HG03565 (cell line): ENCODE measurements at regions not wholly inside any gene's neighbourhood (a gene's known extent, or its start where the extent isn't known, plus 50 kb on each side); places are given as distances from the start of the nearest gene placed in this dataset.
"Not testable (repeated sequence)": the region's sequence is repeated elsewhere in the genome, so short reads cannot be mapped to it uniquely, and the experiment has no call there.

ENCODE experiments used
- ATAC-seq: cut with Tn5 transposase; IDR thresholded peaks from one replicate; pipeline ENCODE4 v1.9.1; 2021; ENCODE audit warnings: mild to moderate bottlenecking, moderate library complexity; ENCODE audit not compliant: unreplicated experiment

GRCh38 chr2:53610260-53610659 lies 157.3 kb upstream of the CHAC2 start:
- no peak for ATAC-seq

- no peak for ATAC-seq
Observed at GRCh38 chr2:53609551-53609950, 158.1 kb upstream of the CHAC2 start.

GRCh38 chr2:53608293-53608692 lies 159.3 kb upstream of the CHAC2 start:
- no peak for ATAC-seq

- ATAC-seq = no peak
Observed at GRCh38 chr2:53600815-53601214, 166.8 kb upstream of the CHAC2 start.

- not testable (repeated sequence) for ATAC-seq
Observed at GRCh38 chr2:53586733-53587612, 180.6 kb upstream of the CHAC2 start.

- ATAC-seq = no peak
Observed at GRCh38 chr2:53584986-53585385, 182.6 kb upstream of the CHAC2 start.

- ATAC-seq = no peak
Observed at GRCh38 chr2:53583583-53583982, 184.0 kb upstream of the CHAC2 start.

- ATAC-seq = no peak
Observed at GRCh38 chr2:53582556-53582955, 185.0 kb upstream of the CHAC2 start.

GRCh38 chr2:53576166-53576565 lies 191.4 kb upstream of the CHAC2 start:
- no peak for ATAC-seq

- no peak for ATAC-seq
Observed at GRCh38 chr2:53575721-53576124, 191.9 kb upstream of the CHAC2 start.

- no peak for ATAC-seq
Observed at GRCh38 chr2:53572696-53573095, 194.9 kb upstream of the CHAC2 start.

- ATAC-seq = no peak
Observed at GRCh38 chr2:53569957-53570727, 197.5 kb upstream of the CHAC2 start.

GRCh38 chr2:53568469-53568868 lies 199.1 kb upstream of the CHAC2 start:
- ATAC-seq = no peak

GRCh38 chr2:53567073-53567472 lies 200.5 kb upstream of the CHAC2 start:
- ATAC-seq = no peak

- no peak for ATAC-seq
Observed at GRCh38 chr2:53562407-53562806, 205.2 kb upstream of the CHAC2 start.

- no peak for ATAC-seq
Observed at GRCh38 chr2:53561155-53561554, 206.4 kb upstream of the CHAC2 start.

- no peak for ATAC-seq
Observed at GRCh38 chr2:53559302-53559966, 208.2 kb upstream of the CHAC2 start.

GRCh38 chr2:53558867-53559266 lies 208.7 kb upstream of the CHAC2 start:
- no peak for ATAC-seq

GRCh38 chr2:53549497-53549896 lies 218.1 kb upstream of the CHAC2 start:
- ATAC-seq = no peak

- no peak for ATAC-seq
Observed at GRCh38 chr2:53545604-53546003, 222.0 kb upstream of the CHAC2 start.

GRCh38 chr2:53544871-53545558 lies 222.6 kb upstream of the CHAC2 start:
- no peak for ATAC-seq
